Endothelial cell of umbilical vein (primary cell): ENCODE measurements at regions not wholly inside any gene's neighbourhood (a gene's known extent, or its start where the extent isn't known, plus 50 kb on each side); places are given as distances from the start of the nearest gene placed in this dataset.
"Not testable (repeated sequence)": the region's sequence is repeated elsewhere in the genome, so short reads cannot be mapped to it uniquely, and the experiment has no call there.

ENCODE experiments used
- BruUV-seq: library from RNA; stranded (reverse); fragments of 400-500 nt; replicated peaks from 2 replicates; lab custom pipeline; 2021; lab: Mats Ljungman, UMichigan
- CTCF ChIA-PET: fragments of 300-600, 350-600 bp; sonication (Branson Sonifier 250); formaldehyde crosslinking; loops from one replicate; lab custom pipeline; 2021; ENCODE audit warnings: antibody characterized with exemption, inconsistent platforms; lab: Charles Lee
- POLR2A ChIA-PET: fragments of 300-600, 350-600 bp; sonication (Branson Sonifier 250); formaldehyde crosslinking; loops from one replicate; lab custom pipeline; 2021; ENCODE audit warnings: antibody characterized with exemption, inconsistent platforms; lab: Charles Lee
- DNase-seq: peaks from one replicate; pipeline ENCODE4 v3.0.0-alpha.2; 2011; ENCODE audit warnings: low read depth, low spot score
- FAIRE-seq: peaks from 2 replicates; lab custom pipeline; 2011; peaks lifted over from hg19 to GRCh38; lab: Jason Lieb, UNC
- H2AFZ ChIP-seq: 2 replicates; pipeline ENCODE4 v1.6.0; 2012; ENCODE audit warnings: low read depth, low read length, control low read depth, inconsistent platforms
- H3K27ac ChIP-seq: 2 replicates; pipeline ENCODE4 v1.5.1; 2011; ENCODE audit warnings: low read depth, mild to moderate bottlenecking, control low read depth, low read length, moderate library complexity; ENCODE audit not compliant: insufficient read depth
- H3K27me3 ChIP-seq, 2 experiments: 2 replicates each; pipeline versions ENCODE4 v1.6.0 to v1.6.1; 2011; ENCODE audit warnings: low read length in 2 of 2, mixed read lengths in 1 of 2; ENCODE audit not compliant: control insufficient read depth in 2 of 2, insufficient read depth in 2 of 2
- H3K36me3 ChIP-seq, 2 experiments: 2 replicates in 1 of 2; 3 replicates in 1 of 2; pipeline ENCODE4 v1.5.1; 2011; ENCODE audit warnings: low read length in 2 of 2, mild to moderate bottlenecking in 1 of 2, moderate library complexity in 1 of 2; ENCODE audit not compliant: control insufficient read depth in 2 of 2, insufficient read depth in 2 of 2; ENCODE audit errors: extremely low read depth in 1 of 2
- H3K4me1 ChIP-seq: 3 replicates; pipeline ENCODE4 v1.5.1; 2011; ENCODE audit warnings: mild to moderate bottlenecking, low read length; ENCODE audit not compliant: control insufficient read depth, insufficient read depth; ENCODE audit errors: extremely low read depth
- H3K4me2 ChIP-seq: 2 replicates; pipeline ENCODE4 v1.6.1; 2011; ENCODE audit warnings: low read length, control low read depth, mixed read lengths; ENCODE audit not compliant: insufficient read depth
- H3K4me3 ChIP-seq, 3 experiments: fragments of 200-600 bp in 1 of 3; sonication (generic), shearing (Covaris generic) in 1 of 3; replicated peaks in 1 of 3; 2 replicates each; pipeline ENCODE4 v1.5.1; 2011 to 2016; ENCODE audit warnings: control low read depth in 3 of 3, low read length in 3 of 3, mild to moderate bottlenecking in 2 of 3, inconsistent platforms in 1 of 3, low read depth in 1 of 3, moderate library complexity in 1 of 3; ENCODE audit not compliant: insufficient read depth in 1 of 3
- H3K79me2 ChIP-seq: 2 replicates; pipeline ENCODE4 v1.6.0; 2012; ENCODE audit warnings: low read length, inconsistent platforms; ENCODE audit not compliant: control insufficient read depth, insufficient read depth
- H3K9ac ChIP-seq: replicated peaks from 2 replicates; pipeline ENCODE3; 2011; ENCODE audit warnings: low read length, control low read depth; ENCODE audit not compliant: insufficient read depth; ENCODE audit errors: extremely low read depth
- H3K9me1 ChIP-seq: replicated peaks from 3 replicates; pipeline ENCODE4 v1.6.0; 2011; ENCODE audit warnings: mild to moderate bottlenecking, low read length; ENCODE audit not compliant: control insufficient read depth, insufficient read depth; ENCODE audit errors: extremely low read depth
- H3K9me3 ChIP-seq: replicated peaks from 2 replicates; pipeline ENCODE4 v1.5.1; 2012; ENCODE audit warnings: low read length, inconsistent platforms; ENCODE audit not compliant: control insufficient read depth, insufficient read depth
- H4K20me1 ChIP-seq: replicated peaks from 2 replicates; pipeline ENCODE3; 2011; ENCODE audit warnings: mild to moderate bottlenecking, low read length; ENCODE audit not compliant: control insufficient read depth, insufficient read depth; ENCODE audit errors: extremely low read depth
- FOS ChIP-seq: IDR thresholded peaks from 2 replicates; pipeline ENCODE4 v1.6.1; 2011; ENCODE audit warnings: mild to moderate bottlenecking, low read length, moderate library complexity, borderline replicate concordance; ENCODE audit not compliant: insufficient read depth
- MYC ChIP-seq: IDR thresholded peaks from one replicate; pipeline ENCODE4 v1.6.1; 2011; ENCODE audit warnings: mild to moderate bottlenecking, low read depth, low read length
- POLR2AphosphoS5 ChIP-seq: IDR thresholded peaks from 2 replicates; pipeline ENCODE4 v1.6.1; 2012; ENCODE audit warnings: low read depth, mild to moderate bottlenecking, control low read depth, low read length, moderate library complexity; ENCODE audit not compliant: insufficient read depth
- dilution Hi-C: fragments of 300-500 bp; cut with MboI; formaldehyde crosslinking; loops from one replicate; pipeline ENCODE4 v1.15.0; 2019; ENCODE audit warnings: low sequenced_read_pairs; ENCODE audit not compliant: extremely low pct_ligation_motif_present
- intact Hi-C: fragments of 100-400 bp; cut with micrococcal nuclease; formaldehyde crosslinking; loops from one replicate; pipeline ENCODE4 v1.10.0; 2022
- TF ChIP-seq, protein P1 (sequence below), 2 donors: IDR thresholded peaks; 1 replicate in 1 of 2; 2 replicates in 1 of 2; pipeline ENCODE4 v1.5.1; 2011; ENCODE audit warnings: low read length in 2 of 2, mild to moderate bottlenecking in 2 of 2, moderate library complexity in 2 of 2, control low read depth in 1 of 2, inconsistent platforms in 1 of 2, low read depth in 1 of 2; ENCODE audit not compliant: insufficient read depth in 1 of 2; ENCODE audit errors: extremely low read depth in 1 of 2

DNA sequence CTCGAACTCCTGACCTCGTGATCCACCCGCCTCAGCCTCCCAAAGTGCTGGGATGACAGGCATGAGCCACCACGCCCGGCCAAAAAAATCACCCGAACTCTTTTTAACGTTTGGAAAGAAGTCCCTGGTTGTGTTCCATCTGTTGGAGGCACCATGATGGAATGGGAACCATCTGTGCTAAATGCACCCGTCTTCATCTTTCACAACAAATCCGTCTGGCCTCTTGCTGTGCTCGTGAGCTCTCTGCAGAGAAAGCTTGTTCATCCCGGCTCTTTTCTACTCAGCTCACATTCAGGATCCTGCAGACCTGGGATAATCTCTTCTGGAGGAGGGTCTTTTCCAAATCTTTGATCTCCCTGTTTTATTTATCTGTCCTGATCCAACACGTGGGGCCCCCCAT, 188.8 kb downstream of the CRLF2 start:
- Histone ChIP-seq H3K79me2 (no peaks in the 10 kb centered on the region), H3K36me3 (no peaks in the 10 kb centered on the region), H3K9me1 (no peaks in the 10 kb centered on the region), H3K27me3 (no peaks in the 10 kb centered on the region), H2AFZ (no peak overlapping the region), H3K4me2 (no peak overlapping the region), H4K20me1 (no peaks in the 10 kb centered on the region), H3K4me1 (no peaks in the 10 kb centered on the region), H3K27ac (no peak overlapping the region), H3K9me3 (peaks cover 3% of the 10 kb centered on the region), H3K9ac (no peak overlapping the region), H3K4me3 (no peak overlapping the region)
- FAIRE-seq (no peak), DNase-seq (no peak)
- intact Hi-C loops = no loop called here
- ChIA-PET CTCF (no interaction called here), POLR2A (no interaction called here)
- dilution Hi-C loops = no loop called here
- TF ChIP-seq POLR2AphosphoS5 = no peak
- no peak for TF ChIP-seq MYC
- TF ChIP-seq, protein P1, sequence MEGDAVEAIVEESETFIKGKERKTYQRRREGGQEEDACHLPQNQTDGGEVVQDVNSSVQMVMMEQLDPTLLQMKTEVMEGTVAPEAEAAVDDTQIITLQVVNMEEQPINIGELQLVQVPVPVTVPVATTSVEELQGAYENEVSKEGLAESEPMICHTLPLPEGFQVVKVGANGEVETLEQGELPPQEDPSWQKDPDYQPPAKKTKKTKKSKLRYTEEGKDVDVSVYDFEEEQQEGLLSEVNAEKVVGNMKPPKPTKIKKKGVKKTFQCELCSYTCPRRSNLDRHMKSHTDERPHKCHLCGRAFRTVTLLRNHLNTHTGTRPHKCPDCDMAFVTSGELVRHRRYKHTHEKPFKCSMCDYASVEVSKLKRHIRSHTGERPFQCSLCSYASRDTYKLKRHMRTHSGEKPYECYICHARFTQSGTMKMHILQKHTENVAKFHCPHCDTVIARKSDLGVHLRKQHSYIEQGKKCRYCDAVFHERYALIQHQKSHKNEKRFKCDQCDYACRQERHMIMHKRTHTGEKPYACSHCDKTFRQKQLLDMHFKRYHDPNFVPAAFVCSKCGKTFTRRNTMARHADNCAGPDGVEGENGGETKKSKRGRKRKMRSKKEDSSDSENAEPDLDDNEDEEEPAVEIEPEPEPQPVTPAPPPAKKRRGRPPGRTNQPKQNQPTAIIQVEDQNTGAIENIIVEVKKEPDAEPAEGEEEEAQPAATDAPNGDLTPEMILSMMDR (IDR thresholded peaks at IDR 0.05; ENCODE audit: extremely low read depth in 1 of 2, insufficient read depth in 1 of 2, low read depth in 1 of 2, low read length in 2 of 2) = no peak
- no peak for TF ChIP-seq FOS
- BruUV-seq = no TSS peak

DNA sequence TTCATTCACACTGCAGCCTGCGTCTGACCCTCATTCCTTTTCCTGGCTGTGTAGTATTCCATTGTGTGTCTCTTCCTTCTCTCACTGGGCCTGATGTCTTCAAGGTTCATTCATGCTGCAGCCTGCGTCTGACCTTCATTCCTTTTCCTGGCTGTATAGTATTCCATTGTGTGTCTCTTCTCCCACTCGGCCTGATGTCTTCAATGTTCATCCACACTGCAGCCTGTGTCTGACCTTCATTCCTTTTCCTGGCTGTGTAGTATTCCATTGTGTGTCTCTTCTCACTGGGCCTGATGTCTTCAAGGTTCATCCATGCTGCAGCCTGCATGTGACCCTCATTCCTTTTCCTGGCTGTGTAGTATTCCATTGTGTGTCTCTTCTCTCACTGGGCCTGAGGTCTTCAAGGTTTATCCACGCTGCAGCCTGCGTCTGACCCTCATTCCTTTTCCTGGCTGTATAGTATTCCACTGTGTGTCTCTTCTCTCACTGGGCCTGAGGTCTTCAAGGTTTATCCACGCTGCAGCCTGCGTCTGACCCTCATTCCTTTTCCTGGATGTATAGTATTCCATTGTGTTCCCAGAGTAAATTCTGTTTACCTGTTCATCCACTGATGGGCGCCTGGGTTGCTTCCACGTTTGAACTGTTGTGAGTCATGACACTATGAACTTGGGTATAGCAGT, 191.0 kb downstream of the CRLF2 start:
- BruUV-seq, FAIRE-seq, H3K4me1 ChIP-seq, H3K4me2 ChIP-seq, H3K27ac ChIP-seq, H3K79me2 ChIP-seq, H3K27me3 ChIP-seq, dilution Hi-C loops, POLR2A ChIA-PET, H3K36me3 ChIP-seq, H3K9me3 ChIP-seq, CTCF ChIA-PET, H2AFZ ChIP-seq, H3K4me3 ChIP-seq, H3K9me1 ChIP-seq, DNase-seq, H3K9ac ChIP-seq, H4K20me1 ChIP-seq, intact Hi-C loops: not testable (repeated sequence)
